Activated CD4-positive, alpha-beta T cell treated with anti-CD3 and anti-CD28 coated beads for 48 hours (primary cell): ENCODE measurements at regions not wholly inside any gene's neighbourhood (a gene's known extent, or its start where the extent isn't known, plus 50 kb on each side); places are given as distances from the start of the nearest gene placed in this dataset.

Source experiments
- DNase-seq: peaks from one replicate; pipeline ENCODE4 v3.0.0-alpha.2; 2020

DNA sequence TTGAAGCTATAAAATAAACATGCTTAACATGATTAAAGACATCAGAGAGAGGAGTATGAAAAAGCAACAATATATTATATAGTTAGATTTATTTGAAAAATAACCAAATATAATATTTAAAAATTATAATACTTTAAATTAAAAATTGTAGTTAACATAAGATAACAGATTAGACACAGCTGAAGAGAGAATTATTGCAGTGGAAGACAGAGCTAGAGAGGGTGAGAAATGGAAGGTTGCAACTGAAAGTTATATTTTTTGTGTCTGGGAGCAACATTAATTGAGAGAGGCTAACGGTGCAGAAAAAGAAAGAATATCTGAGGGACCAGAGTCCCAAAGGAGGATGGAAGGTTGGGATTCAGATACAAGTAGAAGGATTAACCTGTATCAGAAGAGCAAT is 548.9 kb upstream of the FZD8 start:
- no peak for DNase-seq

DNA sequence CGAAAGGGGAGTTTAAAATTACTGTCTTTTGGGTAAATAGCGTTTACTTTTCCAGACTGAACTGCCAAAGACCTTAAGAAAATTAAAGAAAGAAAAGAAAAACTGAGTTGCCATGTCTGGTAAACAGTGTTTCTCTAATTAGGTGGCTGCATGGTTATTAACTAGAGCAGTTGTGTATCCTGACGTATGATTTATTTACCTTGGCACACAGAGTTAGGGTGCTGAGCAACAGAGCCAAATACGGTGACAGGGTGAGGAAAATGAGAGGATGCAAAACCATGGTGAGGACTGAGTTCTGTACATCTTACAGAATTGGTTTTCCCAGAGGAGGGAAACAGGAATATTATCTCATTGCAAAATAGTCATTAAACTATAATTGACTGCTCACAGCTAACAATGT is 546.4 kb upstream of the FZD8 start:
- no peak for DNase-seq

DNA sequence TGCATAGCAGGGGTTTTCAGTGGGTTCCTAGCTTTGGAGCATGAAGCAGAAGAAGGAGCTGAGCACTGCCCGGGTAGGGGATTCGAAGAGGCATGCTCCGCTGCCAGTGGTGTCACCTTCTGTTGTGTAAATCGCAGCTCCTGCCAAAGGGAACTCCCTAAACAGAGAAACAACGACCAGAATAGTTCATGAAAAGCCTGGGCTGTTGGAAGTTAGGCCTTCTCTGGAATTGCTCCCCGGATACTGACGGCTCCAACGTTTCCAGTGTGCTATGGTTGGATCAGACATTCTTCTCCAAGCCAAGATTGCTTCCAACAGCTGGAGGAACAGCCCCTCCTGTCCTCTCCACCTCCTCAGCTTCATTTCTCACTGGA is 546.0 kb upstream of the FZD8 start:
- DNase-seq, result no peak

DNA sequence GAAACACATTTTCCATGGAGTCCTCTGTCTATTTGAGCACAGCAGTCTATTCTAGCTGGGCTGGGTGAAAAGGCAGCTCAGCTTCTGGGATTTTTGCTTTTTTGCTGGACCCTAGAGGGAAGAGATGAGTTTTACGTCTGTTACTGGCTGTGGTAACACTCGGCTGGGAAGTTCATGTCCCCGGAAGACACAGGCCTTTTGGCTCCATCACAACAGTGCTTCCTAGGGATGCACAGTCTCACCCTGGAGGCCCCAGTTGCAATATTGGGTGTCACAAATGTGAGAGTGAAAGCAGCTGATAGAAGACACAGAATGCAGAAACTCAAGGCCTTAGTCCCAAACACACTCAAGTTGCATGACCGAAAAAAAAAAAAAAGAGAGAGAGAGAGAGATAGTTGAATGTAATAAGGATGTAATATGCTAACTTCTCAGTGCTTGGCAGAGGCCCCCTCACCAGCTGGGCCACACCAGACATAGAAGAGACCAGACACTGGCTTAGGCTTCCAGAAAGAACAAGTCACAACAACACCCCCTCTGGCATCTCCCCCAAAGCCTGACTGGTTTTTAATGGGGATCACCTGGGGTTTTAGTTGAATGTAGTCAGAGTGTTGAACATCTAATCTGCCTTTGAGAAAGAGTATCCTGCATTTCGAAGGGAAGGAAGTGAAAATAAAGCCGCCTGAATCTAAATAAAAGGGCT is 545.4 kb upstream of the FZD8 start:
- no peak for DNase-seq

DNA sequence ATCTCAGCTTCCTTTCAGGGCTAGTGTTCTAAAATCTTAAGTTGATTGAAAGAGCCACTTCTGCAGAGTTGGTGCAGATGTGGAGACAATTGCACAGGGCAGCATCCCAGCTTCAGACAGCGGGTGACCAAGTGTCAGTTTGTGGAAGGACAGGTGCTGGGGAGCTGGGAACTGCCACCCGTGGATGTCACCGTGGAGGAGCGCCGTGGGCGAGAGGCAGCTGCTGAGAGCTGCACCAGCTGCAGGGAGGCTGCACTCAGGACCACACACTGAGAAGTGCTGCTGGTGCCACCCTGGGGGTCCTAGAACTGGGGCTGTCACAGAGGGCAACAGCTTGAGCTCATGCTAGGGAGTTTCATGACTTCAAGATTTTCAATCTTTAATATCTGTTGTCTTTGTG is 543.0 kb upstream of the FZD8 start:
- no peak for DNase-seq

DNA sequence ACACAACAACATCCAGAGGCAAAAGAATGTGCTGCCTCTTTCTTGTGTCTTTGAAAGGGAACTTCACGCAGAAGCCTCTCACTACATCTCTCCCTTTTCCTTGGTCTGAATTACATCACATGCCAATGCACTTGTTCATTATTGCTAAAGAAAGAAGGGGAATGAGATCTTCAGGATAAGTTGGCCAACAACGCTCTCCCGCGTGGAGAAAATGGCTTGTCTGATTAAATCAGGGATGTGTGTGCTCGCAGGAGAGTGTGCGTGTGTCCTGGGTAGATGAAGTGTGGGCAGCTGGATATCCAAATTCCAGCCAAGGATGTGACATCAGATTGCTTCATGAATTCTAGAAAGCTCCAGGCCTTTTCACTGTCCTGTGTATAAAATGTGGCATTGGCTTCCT is 541.6 kb upstream of the FZD8 start:
- no peak for DNase-seq

DNA sequence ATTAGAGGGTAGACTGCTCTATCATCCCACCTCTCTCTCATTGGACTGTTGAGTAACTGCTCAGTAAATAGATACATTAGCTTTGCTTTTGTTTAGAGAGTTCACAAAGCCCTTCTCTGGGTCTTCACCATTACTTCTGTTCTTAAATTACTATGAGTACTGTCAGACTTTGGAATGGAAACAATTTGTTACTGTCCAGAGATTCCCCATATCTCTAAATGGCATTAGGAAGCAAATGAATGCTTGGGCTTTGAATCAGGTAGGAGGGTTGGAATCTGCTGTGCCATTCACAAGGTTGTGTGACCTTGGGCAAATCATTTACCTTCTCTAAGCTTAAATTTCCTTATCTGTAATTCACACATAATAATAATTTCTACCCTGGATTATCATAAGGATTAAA is 541.0 kb upstream of the FZD8 start:
- DNase-seq, result no peak

DNA sequence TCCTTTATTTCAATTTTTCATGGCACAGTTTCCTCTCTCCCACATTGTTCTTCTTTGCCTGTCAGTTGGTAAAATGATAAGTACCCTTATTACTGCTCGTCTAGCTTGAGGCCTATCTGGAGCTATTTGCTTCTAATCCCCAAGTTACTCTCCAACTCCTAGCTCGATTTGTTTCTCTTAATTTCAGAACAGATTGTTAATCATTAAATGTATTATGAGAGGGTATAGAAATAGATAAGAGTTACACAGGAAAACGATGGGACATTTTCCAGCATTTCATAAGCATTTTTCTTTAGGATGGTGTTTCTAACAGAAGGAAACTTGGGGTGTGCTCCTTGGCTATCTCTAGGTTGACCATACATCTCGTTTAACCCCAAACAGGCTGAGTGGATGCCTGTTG is 540.5 kb upstream of the FZD8 start:
- no peak for DNase-seq

DNA sequence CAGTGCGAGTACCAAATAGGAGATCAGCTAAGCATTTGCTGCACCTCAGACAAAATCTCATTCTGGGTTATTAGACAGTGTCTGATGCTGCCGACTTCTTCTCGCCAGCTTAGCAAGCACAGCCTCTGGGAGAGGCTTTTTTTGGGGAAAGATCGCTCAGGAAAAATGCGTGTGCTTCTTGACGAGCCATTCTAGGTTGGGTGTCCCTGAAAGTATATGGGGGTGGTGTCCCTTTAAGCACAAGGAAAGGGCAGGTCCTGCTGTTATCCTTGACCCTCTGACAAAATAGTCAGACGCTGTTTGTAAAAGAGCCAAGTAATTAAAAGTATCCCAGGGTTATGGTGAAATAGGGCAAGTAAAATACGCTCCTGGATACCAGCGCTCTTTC is 540.1 kb upstream of the FZD8 start:
- DNase-seq, result no peak

DNA sequence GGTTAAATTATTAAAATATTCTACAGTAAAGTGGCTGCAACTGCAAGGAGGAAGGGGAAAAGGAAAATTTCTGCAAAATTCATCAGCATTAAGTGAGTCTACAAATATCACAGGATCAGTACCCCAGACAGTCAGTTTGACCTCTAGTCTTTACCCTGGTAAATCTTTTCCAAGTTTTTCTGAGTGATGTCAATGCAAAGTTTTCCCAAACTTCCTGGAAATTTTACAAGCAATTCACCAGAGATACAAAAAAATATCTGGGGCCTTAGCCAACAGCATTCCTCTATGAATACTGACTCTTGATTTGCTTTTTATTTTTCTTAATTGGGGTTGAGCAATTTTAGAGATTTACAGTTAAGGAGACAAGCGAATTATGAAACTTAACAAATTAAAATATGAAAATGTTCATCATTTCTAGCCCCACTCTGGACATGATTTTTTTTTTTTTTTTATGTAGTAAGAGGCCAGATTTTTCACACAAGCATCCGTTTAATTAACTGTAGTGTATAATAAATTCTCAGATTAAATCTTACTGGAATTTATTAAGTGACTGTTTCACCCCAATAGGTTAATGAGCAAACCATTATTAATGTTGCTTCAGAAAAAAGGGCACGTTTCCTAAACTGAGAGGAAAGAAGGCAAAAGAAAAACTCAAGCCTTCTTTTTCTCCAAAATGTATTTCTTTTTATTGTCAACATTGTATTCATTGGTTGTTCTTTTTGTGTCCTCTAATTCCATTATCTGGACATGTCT is 539.5 kb upstream of the FZD8 start:
- DNase-seq, result no peak

DNA sequence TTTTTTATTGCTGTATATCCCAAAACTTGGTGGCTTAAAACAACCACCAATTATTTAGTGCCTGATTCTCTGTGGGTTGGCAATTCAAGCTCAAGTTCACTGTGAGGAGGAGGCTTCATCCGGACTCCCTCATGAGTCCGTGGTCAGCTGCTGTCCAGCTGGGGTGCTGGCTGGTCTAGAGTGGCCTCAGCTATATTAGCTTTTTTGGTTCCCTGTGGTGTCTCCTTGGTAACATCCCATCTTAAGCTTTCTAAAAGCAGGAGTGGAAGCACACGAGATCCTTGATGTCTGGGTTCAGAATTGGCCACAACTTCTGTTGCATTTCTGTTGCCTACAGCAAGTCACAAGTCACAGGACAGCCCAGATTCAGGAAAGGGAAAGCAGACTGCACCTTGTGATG is 536.5 kb upstream of the FZD8 start:
- DNase-seq, result no peak

DNA sequence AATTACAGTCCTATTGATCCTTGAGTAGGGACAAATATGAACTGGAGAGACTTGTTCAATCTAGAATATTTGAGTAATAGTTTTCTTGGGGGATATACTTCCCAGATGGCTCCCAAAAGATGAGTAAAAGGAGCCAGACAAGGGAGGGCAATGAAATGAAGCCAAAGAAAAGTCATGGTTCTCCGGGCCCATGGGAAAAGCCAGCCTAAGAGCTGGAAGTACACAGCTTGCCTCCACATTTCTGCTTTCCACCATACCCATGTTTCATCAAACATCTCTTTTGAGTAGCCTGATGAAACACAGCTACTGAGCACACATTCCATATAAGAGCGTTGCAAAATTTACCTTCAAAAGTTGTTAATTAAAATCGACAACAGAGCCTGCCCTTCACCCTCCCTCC is 535.0 kb upstream of the FZD8 start:
- no peak for DNase-seq

DNA sequence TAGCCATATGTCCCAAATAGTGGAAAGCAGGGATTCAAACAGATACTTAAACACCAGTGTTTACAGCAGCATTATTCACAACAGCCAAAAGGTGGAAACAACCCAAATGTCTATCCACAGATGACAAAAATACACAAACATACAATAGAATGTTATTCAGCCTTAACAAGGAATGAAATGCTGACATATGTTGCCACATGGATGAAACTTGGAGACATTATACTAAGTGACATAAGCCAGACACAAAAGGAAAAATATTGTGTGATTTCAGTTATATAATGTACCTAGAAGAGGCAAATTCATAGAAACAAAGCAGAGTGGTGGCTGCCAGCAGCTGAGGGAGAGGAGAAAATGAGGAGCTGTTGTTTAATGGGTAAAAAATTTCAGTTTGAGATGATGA is 533.9 kb upstream of the FZD8 start:
- DNase-seq, result no peak

DNA sequence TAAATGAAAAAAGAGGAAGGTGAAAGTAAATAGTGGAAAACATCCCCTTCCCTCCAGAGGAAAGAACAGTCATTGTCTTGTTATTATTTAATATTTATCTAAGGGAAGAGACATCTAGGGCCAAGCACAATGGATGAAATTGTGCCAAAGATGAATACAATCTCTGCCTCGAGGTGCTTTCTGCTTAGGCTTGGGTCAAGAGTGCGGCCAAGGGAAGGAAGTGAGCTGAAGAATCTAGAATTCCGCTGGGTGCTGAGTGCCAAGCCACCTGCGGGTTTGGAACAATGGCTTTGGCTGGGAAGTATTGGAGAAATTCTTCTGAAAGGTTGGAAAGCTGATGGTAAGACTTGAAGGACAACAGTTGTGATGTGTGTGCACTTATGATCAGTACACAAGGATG is 531.3 kb upstream of the FZD8 start:
- no peak for DNase-seq

DNA sequence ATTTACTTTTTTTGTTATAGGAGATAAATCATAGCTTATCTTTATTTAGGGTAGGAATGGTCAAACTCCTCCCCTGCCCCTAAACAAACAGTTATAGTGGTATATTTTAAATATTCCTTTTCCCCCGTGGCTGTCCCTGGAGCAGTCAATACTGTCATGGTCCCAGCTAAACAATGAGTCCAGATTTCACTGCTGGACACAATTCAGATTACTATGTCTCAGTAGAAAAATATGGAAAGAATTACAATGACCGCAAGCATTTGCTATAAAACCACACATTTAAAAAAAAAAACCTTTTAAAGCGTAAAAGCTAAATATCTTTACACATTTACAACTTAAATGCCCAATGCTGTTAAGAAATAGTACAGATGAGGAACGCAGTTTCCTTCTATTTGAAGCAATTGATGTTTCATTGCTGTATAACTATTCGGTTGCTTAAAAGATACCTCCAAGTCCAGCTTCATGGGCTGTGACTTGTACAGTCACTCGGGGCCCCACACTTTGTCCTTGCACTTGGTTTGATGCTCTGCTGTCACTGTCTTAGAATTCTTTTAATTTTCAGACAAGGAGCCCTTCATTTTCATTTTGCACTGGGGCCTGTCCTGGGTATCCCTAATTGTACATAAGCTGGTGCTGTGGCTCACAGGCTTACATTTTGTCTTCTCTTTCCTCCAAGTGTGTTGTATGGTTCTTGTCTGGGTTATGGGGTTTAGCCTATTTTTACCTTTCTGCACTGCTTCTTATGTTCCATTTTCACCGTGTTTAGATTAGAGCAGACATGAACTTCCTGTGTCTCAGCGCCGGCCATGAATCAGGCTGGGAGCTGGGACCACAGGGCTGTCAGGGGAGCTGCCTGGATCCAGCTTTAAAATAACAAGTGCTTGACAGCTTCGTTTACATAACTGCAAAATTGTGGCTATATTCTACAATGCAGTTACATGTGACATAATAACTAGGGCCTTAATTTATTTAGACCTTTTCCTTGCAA is 530.2 kb upstream of the FZD8 start:
- DNase-seq, result no peak

DNA sequence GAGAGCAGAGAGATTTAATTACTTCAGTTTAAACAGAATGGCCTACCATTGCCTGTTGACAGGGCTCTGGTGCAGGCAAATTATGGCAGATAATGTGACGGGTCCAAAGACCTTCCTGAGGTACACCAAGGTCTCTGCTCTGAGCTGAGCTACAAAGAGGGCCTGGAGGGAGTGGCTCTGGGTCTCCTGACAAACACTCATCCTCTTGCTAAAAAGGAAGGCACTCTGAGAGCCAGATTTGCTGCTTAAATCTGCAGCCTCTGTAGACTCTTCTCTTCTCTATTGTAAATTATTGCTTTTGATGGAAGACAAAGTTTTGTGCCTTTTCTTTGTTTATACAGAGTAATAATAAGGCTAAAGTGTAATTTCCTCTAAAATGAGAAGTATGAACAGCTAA is 529.5 kb upstream of the FZD8 start:
- DNase-seq, result no peak

DNA sequence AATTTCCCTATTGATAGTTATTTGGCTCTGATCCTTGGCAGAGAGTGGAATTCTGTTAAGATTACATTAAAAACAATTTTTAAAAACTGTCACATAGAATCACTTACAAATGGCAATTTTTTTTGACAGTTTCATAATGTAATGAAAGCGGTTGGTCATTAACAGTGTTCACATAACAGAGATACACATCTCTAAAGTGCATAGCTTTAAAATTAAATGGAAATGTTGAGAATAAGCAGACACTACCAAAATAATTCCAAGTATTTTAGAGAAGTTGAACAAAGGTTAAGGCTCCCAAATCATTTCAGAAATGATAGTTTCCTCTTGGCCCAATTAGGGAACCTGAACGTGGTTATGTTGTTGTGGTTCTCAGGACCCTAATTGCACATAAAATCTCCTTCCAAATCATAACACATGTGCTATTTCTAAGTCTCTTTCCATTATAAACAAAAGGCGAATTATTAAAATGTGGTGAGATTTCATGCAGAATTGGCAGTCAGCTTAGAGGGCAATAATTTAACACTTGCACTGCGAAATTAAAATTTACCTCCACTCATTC is 528.9 kb upstream of the FZD8 start:
- no peak for DNase-seq

DNA sequence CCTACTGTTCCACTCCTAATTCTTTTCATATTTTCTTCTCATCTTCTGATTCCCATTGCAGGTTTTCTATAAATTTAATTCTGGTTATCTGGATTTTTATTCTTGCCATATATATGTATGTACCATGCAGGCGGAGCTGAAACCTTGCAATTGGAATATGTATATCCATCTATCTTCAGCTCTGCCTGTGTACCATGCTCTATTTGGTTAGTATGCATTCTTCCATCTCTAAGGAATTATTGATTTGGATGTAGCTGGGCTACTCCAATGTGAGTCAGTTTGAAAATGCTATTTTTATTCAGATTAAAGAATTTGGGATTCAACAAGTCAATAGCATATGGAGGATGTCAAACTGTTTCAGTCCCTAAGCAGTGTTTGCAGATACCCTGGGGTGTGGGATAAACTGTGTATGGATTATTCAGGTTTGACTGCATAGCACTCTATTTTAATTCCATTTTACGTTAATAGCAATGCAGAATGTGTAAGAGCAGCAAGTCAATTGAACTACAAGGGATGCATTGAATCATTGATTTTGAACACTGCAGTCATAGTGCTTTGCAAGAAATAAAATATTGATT is 528.1 kb upstream of the FZD8 start:
- DNase-seq, result no peak

DNA sequence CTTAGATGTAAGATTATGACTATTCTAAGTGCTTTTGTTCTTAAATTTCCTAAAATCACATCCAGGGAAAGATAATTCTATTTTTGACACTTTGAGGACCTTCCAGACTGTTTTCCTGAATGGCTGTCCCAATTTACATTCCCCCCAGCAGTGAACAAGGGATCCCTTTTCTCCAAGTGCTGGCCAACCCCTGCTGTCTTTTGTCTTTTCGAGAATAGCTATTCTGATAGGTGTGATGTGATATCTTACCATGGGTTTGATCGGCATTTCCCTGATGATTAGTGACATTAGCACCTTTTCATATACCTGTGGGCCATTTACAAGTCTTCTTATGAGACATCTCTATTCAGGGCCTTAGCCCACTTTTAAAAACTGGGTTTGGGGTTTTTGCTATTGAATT is 526.7 kb upstream of the FZD8 start:
- DNase-seq, result no peak

DNA sequence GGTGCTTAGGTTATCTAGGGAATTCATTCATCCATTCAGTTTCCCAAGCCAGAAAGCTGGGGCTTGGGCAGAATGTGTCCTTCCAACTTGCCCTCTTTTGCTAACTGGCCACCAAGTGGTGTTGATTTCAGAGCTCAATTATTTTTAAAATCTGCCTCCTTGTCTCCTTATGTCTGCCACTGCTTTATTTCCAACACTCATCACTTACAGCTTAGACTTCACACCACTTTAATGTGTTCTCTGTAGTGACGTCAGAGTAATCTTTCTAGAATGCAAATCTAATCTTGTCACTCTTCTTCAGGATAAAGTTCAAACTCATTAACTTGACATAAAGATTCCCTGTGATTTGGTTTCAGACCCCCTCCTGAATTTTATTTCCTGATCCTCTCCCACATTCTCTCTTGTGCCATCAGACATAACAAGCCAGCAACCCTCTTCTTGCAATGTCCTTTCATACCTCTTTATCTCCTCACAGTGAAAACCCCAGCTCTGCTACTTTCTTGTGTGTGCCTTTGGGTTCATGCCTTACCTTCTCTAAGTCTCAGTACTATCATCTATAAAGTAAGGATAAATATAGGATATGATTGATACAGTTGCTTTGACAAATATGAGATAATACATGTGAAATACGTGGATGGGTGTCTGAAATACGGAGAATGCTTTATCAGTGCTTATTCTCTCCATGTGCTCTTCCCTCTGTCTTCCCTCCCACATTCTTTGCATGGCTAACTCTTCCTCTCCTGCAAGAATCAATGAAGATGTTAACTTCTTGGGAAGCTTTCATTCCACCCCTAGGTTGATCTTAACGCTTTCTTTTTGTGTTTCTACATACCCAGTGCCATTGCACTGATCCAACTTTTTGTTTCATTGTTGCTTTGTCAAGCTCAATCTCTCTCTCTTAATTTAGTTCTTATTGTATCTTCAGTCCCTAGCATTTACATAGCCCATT is 522.7 kb upstream of the FZD8 start:
- DNase-seq, result no peak

DNA sequence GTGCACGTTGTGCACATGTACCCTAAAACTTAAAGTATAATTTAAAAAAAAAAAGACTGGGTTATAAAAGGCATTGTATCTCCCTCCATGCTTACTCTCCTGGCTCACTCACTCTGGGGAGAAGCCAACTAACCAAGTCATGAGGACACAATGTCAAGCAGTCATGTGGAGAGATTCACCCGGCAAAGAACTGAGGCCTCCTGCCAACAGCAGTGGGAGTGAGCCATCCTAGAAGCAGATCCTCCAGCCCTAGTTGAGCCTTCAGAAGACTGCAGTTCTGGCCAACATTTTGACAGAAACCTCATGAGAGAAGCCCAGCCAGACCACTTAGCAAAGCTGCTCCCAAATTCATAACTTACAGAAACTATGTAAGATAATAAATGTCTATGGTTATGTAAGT is 521.7 kb upstream of the FZD8 start:
- no peak for DNase-seq

DNA sequence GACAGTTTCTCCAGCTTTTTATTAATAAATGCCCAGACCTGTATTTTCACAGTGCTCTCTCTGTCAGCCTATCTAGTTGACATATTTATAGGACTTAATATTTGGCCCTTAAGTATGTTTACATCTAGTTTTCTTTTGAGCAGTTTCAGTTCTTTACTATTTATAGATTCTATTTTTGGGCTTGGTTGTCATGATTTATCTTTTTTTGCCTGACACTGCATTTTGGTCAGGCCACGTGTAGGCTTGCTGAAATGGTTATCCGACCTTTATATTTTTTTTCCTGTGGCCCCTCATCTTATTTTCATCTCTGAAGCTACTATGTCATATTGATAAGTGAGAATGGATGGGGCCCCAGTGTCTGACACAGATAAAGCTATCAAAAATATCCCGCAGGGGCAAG is 515.4 kb upstream of the FZD8 start:
- DNase-seq, result no peak
